Activated effector memory CD4-positive, alpha-beta T cell treated with Interleukin-2 at 50 U/mL for 16 hours (primary cell): ENCODE measurements at regions not wholly inside any gene's neighbourhood (a gene's known extent, or its start where the extent isn't known, plus 50 kb on each side); places are given as distances from the start of the nearest gene placed in this dataset.

Experiments used
- DNase-seq: peaks from one replicate; pipeline ENCODE4 v3.0.0-alpha.2; 2020

DNA sequence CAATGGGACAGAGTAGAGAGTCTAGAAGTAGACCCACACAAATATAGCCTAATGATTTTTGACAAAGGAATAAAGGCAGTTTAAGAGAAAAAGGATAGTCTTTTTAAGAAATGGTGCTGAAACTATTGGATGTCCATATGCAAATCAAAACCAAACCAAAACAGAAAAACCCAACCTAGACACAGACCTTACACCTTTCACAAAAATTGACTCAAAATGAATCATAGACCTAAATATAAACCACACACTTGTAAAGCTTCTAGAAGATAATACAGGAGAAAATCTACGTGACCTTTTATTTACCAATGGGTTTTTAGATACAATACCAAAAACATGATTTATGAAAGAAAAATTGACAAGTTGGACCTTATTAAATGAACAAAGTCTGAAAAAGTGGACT, 66.4 kb upstream of the MPHOSPH6 start:
- DNase-seq, result no peak

GRCh38 chr16:82232806-82233205, 62.8 kb upstream of the MPHOSPH6 start:
- no peak for DNase-seq

DNA sequence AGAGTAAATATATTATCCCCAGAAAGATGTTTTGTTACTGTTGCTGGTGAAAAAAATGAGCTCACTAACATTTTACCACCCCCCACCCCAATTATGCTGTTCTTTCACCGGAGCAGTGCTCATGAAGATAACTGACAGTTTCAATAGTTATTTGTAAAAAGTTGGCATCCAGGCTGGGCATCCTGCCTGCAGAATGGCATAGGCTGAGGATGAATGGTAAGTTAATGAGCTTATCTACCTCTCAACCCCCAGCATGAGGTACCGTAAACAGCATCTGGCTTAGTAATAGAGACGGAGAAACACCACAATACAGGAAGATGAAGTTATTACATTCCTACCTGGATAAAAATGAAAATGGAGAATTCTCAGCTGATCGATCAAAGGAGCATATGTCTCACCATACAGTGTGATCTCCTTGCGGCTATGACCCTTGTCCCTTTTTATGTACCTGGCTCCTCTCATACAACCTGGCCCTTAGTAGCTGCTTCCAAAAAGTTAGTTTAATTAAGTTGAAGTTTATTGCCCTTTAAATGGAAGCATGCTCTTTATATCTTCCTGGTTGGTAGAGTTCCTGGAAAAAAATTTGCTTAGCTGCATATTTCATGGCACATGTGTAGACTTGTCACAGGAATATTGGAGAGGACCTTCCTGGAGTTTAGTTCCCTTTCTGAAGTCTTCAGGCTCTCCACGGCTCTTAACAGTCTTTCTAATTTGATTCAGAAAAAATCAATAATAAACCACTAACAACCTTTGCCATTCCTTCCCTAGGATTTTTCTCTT, 61.2 kb upstream of the MPHOSPH6 start:
- no peak for DNase-seq

GRCh38 chr16:82229800-82230619, 60.0 kb upstream of the MPHOSPH6 start:
- DNase-seq, result peak; percentile 15

GRCh38 chr16:82226327-82226726, 56.3 kb upstream of the MPHOSPH6 start:
- DNase-seq, result no peak

DNA sequence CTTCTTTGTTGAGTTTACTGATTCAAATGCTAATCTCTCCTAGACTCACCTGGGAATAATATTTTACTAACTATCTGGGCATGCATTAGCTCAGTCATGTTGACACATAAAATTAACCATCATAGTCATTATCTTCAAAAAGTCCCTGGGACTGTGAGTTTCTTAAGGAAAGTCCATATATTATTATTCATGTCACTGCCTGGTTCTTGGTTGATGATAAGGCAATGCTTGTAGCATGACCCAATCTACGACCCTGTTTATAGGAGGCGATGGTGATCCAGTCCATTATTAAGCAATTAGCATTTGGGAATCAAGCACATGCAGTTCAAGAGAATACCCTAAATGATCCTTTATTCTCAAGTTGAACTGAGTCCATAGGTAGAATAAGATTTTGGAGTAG, 54.8 kb upstream of the MPHOSPH6 start:
- no peak for DNase-seq

- no peak for DNase-seq
These were observed 50.5 kb upstream of the MPHOSPH6 start for GRCh38 chr16:82220541-82220940.
